ENCODE measurements at regions not wholly inside any gene's neighbourhood (a gene's known extent, or its start where the extent isn't known, plus 50 kb on each side); places are given as distances from the start of the nearest gene placed in this dataset.
A peak's percentile ranks its signal among the peaks of the same experiment; 100 is the strongest.

DNA sequence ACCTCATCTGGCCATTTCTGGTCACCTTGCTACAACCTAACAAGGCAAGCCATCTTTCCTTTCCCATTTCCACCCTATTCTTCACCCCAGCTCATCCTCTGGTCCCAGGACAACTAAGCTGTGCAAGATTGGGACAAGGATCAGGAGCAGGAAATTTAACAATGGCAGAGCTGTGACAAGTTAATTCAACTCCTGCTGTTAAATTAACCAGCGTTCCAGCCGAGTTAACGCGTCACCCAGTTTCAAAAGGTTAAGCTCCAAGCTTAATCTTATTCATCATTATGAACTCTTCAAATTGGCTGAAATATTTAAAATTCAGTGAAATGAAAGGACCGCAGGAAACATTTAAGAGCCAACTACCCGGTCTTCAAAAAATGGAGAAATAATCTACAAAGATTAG is 231.9 kb downstream of the GRB14 start:
- Histone ChIP-seq H3K9ac (no peak overlapping the region), H3F3A (ENCODE audit: low read depth) (peaks cover 15% of the 10 kb centered on the region), H3K27me3 (no peaks in the 10 kb centered on the region), H3K79me2 (ENCODE audit: low read depth) (no peaks in the 10 kb centered on the region), H4K20me1 (ENCODE audit: low read depth) (no peaks in the 10 kb centered on the region), H2AFZ (replicated peaks) (no peak overlapping the region), H3K4me3 (no peak overlapping the region), H3K27ac (peak overlapping the region; percentile 66), H3K4me1 (peaks cover 27% of the 10 kb centered on the region), H3K9me3 (ENCODE audit: low read depth) (no peaks in the 10 kb centered on the region), H3K4me2 (peak overlapping the region; percentile 52), H3K36me3 (no peaks in the 10 kb centered on the region)
- DNase-seq (ENCODE audit: low spot score): peak; percentile 62
- Mint-ChIP-seq H3K4me3 (no peak overlapping the region), H3K36me3 (no peaks in the 10 kb centered on the region), H3K4me1 (peaks cover 31% of the 10 kb centered on the region), H3K9me3 (no peaks in the 10 kb centered on the region), H3K27ac (no peak overlapping the region), H3K27me3 (ENCODE audit: insufficient read depth, low read depth) (no peaks in the 10 kb centered on the region)
- no peak for TF ChIP-seq EZH2 (IDR thresholded peaks at IDR 0.05)
- no peak for TF ChIP-seq CTCF (IDR thresholded peaks at IDR 0.05)
- no peak for TF ChIP-seq EZH2phosphoT487 (IDR thresholded peaks at IDR 0.05)

DNA sequence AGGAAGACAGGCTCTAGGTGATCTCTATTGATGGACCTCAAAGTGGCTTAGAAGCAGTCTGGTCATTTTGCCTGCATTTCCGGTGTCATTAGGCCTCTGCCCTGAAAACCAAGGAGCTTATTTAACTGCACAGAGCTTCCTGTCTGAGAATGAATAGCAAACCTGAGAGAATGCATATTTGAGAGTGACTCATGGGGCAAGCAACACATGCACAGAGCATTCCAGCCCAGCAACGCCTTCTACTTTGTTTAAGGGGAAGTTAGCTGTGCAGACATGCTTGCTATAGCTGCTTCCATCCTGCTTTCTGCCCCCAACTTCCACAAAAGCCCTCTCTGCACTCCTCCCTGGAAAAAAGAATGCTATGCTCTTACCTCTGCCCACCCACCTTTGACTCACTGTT is 232.8 kb downstream of the GRB14 start:
- Histone ChIP-seq H2AFZ (replicated peaks) (peak overlapping the region; percentile 26), H3K9me3 (ENCODE audit: low read depth) (no peaks in the 10 kb centered on the region), H3K79me2 (ENCODE audit: low read depth) (no peaks in the 10 kb centered on the region), H3F3A (ENCODE audit: low read depth) (peaks cover 15% of the 10 kb centered on the region), H3K4me2 (peak overlapping the region; percentile 52), H4K20me1 (ENCODE audit: low read depth) (no peaks in the 10 kb centered on the region), H3K4me1 (peaks cover 27% of the 10 kb centered on the region), H3K36me3 (no peaks in the 10 kb centered on the region), H3K4me3 (no peak overlapping the region), H3K27ac (peak overlapping the region; percentile 66), H3K9ac (no peak overlapping the region), H3K27me3 (no peaks in the 10 kb centered on the region)
- Mint-ChIP-seq H3K4me1 (peaks cover 31% of the 10 kb centered on the region), H3K4me3 (peak overlapping the region; percentile 3), H3K27me3 (ENCODE audit: insufficient read depth, low read depth) (no peaks in the 10 kb centered on the region), H3K9me3 (no peaks in the 10 kb centered on the region), H3K27ac (no peak overlapping the region), H3K36me3 (no peaks in the 10 kb centered on the region)
- peak; percentile 36 for DNase-seq (ENCODE audit: low spot score)
- no peak for TF ChIP-seq EZH2phosphoT487 (IDR thresholded peaks at IDR 0.05)
- no peak for TF ChIP-seq CTCF (IDR thresholded peaks at IDR 0.05)
- TF ChIP-seq EZH2 (IDR thresholded peaks at IDR 0.05): no peak

- Histone ChIP-seq H3K9ac (no peak overlapping the region), H3K27me3 (no peaks in the 10 kb centered on the region), H3F3A (ENCODE audit: low read depth) (peaks cover 15% of the 10 kb centered on the region), H2AFZ (replicated peaks) (no peak overlapping the region), H3K79me2 (ENCODE audit: low read depth) (no peaks in the 10 kb centered on the region), H3K4me3 (no peak overlapping the region), H3K9me3 (ENCODE audit: low read depth) (no peaks in the 10 kb centered on the region), H4K20me1 (ENCODE audit: low read depth) (no peaks in the 10 kb centered on the region), H3K4me1 (peaks cover 27% of the 10 kb centered on the region), H3K27ac (no peak overlapping the region), H3K36me3 (no peaks in the 10 kb centered on the region), H3K4me2 (no peak overlapping the region)
- Mint-ChIP-seq H3K36me3 (no peaks in the 10 kb centered on the region), H3K4me3 (no peak overlapping the region), H3K9me3 (no peaks in the 10 kb centered on the region), H3K4me1 (peaks cover 31% of the 10 kb centered on the region), H3K27ac (no peak overlapping the region), H3K27me3 (ENCODE audit: insufficient read depth, low read depth) (no peaks in the 10 kb centered on the region)
- no peak for DNase-seq (ENCODE audit: low spot score)
- TF ChIP-seq EZH2phosphoT487 (IDR thresholded peaks at IDR 0.05): no peak
- no peak for TF ChIP-seq CTCF (IDR thresholded peaks at IDR 0.05)
- TF ChIP-seq EZH2 (IDR thresholded peaks at IDR 0.05): no peak
These were observed 235.1 kb downstream of the GRB14 start for GRCh38 chr2:164386231-164386630.

Data from neural progenitor cell (in vitro differentiated cells).